GM21390 (cell line): ENCODE measurements at regions not wholly inside any gene's neighbourhood (a gene's known extent, or its start where the extent isn't known, plus 50 kb on each side); places are given as distances from the start of the nearest gene placed in this dataset.

Experiments
- ATAC-seq: cut with Tn5 transposase; IDR thresholded peaks from one replicate; pipeline ENCODE4 v1.9.1; 2021; ENCODE audit not compliant: unreplicated experiment

GRCh38 chr14:84767434-84767833 lies 762.5 kb upstream of the FLRT2 start:
- no peak for ATAC-seq

- ATAC-seq = no peak
Observed at GRCh38 chr14:84770030-84770429, 759.9 kb upstream of the FLRT2 start.

- ATAC-seq = no peak
Observed at GRCh38 chr14:84777356-84777755, 752.6 kb upstream of the FLRT2 start.

DNA sequence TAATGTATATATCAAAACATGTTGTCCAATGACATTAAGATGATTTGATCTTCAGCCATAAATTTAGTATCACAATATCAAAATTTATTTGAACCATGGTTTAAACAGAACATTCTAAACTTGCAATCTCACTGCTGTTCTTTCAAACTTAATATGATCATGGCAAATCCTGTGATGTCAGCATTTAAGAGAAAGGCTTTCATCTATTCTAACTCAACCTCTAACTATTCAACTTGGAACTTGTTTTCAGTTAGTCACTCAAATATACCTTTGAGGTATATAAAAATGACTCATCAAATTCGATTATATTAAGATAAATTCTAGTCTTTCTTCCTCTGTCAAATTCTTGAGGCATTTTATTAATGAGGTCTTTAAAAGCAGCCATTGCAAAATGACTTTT lies 747.0 kb upstream of the FLRT2 start:
- ATAC-seq = no peak

GRCh38 chr14:84783511-84783910 lies 746.4 kb upstream of the FLRT2 start:
- no peak for ATAC-seq

GRCh38 chr14:84785996-84786395 lies 743.9 kb upstream of the FLRT2 start:
- ATAC-seq = no peak

DNA sequence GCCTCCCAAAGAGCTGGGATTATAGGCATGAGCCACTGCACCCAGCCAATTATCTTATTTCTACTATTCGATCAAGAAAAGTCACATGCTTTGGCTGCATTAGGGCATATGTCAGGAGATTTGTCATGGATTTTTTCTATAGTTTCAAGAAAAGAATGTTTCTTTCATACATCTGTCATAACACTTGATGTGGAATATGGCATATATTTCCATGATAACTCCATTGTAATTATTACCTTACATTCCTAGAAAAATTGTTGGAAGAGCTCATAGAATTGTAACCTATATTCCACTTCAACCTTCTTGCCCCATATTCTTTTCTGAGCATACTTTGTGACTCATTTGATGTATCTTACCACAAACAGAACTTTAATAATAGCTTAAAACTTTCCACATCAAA lies 740.9 kb upstream of the FLRT2 start:
- ATAC-seq = no peak

- ATAC-seq = no peak
Observed at GRCh38 chr14:84792722-84793410, 737.1 kb upstream of the FLRT2 start.

GRCh38 chr14:84797326-84797725 lies 732.6 kb upstream of the FLRT2 start:
- no peak for ATAC-seq

- ATAC-seq = no peak
Observed at GRCh38 chr14:84804468-84804867, 725.5 kb upstream of the FLRT2 start.

GRCh38 chr14:84804895-84805294 lies 725.0 kb upstream of the FLRT2 start:
- ATAC-seq = no peak

DNA sequence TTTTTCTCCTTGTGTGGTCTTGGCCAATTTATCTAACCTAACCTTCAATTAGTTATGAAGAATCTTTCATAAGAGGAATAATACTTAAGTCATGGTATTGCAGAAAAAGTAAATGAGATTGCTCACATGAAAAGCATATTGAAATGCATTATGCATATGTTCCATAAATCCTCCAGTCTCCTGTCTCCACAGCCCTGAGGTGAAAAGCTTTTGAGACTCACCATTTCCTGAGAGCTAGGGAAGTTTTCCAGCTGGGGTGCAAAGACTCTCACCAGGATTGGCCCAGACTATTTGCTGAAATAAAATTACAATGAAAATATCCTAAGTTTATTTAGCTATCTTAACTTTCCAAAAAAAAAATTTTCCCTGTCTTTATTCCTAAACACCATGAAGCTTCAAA lies 723.8 kb upstream of the FLRT2 start:
- ATAC-seq = no peak

DNA sequence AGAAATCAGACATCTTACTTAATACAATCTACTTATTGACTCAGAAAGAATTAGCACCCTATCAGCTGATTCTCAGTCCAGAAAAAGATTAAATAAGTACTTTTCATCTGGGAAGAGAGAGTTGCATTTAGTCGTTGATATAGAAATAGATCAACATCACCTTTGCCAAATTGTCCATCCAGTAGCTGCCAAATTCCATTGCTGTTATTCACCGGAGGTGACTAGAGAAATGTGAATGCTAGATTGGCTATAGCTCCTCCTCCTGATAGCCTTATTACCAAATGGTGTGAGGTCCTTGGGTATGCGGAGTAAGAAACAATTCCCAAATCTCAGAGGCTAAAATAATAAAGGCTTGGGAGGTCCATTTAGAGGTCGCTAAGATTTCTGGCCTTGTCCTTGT lies 723.3 kb upstream of the FLRT2 start:
- no peak for ATAC-seq

- no peak for ATAC-seq
Observed at GRCh38 chr14:84807673-84808072, 722.3 kb upstream of the FLRT2 start.

DNA sequence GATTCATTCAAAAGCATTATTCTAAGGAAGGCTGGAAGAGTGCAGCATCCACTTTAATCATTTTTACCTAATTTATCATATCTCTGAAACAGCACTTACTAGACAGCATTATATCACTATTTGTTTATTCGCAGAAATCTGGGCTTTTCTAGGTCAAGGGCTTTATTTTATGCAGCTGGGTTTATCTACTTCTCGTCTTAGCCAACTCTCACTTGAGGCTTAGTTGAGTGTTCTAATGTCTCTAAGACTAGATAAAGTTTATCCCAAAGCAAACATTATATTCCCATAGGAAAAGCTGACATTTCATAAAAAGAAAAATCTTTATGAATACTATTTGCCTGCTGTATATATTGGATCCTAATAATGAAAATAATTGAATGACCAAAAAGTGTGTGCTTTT lies 720.8 kb upstream of the FLRT2 start:
- no peak for ATAC-seq

- no peak for ATAC-seq
Observed at GRCh38 chr14:84814391-84814790, 715.6 kb upstream of the FLRT2 start.

GRCh38 chr14:84819528-84819927 lies 710.4 kb upstream of the FLRT2 start:
- no peak for ATAC-seq

GRCh38 chr14:84825481-84826251 lies 704.3 kb upstream of the FLRT2 start:
- no peak for ATAC-seq

- ATAC-seq = no peak
Observed at GRCh38 chr14:84826294-84826693, 703.6 kb upstream of the FLRT2 start.

DNA sequence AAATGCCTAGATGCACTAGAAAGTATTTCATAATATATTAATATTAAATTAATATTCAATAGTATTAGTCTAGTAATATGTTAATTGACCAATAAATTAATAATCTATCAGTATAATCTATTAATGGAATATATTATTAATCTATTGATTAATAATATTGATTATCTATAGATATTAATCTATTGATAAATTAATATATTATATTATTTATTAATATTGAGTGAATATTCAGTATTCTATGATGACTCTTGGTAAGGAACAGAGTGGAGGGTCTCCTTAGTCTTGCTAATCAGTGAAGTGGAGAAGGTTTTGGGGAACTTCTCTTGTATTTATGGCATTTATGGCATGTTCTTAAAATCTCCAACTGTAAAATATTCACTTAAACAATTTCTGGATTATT lies 679.3 kb upstream of the FLRT2 start:
- no peak for ATAC-seq

DNA sequence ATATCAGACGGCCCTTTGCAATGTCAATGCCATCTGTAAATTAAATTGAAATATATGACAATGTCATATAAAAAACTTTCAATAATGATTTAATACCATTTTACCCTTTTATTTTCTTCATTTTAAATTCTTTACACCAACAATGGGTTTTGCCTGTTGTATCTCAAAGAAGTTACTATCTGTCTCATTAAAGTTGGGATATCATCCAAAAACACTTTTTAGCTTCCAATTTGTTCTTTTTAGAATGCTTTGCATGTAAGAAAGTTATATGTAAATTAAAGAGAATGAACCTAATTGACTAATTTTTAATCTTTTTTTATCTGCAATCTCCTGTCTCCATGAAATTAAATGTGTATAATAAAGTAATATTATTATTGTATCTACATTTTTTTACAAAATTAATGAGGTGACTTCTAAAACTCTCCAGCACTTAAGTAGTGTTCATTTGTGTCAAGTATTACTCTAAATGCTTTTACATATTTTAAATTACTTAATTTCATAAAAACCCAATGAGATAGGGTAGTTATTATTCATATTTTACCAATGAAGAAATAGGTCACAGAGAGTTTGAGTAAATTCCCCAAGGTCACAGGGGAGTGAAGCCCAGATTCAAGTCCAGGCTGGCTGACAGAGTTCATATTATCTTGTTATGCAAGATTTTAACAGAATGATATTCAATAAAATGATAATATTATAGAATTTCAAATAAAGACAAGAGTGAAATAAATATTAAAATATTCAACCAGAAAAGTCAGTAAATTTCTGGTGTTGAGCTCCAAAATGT lies 673.0 kb upstream of the FLRT2 start:
- ATAC-seq = no peak

GRCh38 chr14:84857571-84857970 lies 672.4 kb upstream of the FLRT2 start:
- ATAC-seq = no peak
